ENCODE measurements at regions not wholly inside any gene's neighbourhood (a gene's known extent, or its start where the extent isn't known, plus 50 kb on each side); places are given as distances from the start of the nearest gene placed in this dataset.
"Not testable (repeated sequence)": the region's sequence is repeated elsewhere in the genome, so short reads cannot be mapped to it uniquely, and the experiment has no call there.

- no peaks in the 10 kb centered on the region for H3K79me2 ChIP-seq (ENCODE audit: low read length)
- no peaks in the 10 kb centered on the region for H3K36me3 ChIP-seq (replicated peaks; ENCODE audit: insufficient read depth, low read length)
- H3K4me1 ChIP-seq (ENCODE audit: low read length) = no peaks in the 10 kb centered on the region
- no peak for DNase-seq
- no peak overlapping the region for H2AFZ ChIP-seq (ENCODE audit: low read length)
- no peaks in the 10 kb centered on the region for H3K9me2 ChIP-seq (replicated peaks; ENCODE audit: insufficient read depth, low read length)
- H3K4me2 ChIP-seq (ENCODE audit: low read depth, low read length) = no peak overlapping the region
- no peak overlapping the region for H3K9ac ChIP-seq (ENCODE audit: low read length)
- H3K9me3 ChIP-seq (replicated peaks; ENCODE audit: insufficient read depth, low read length) = no peaks in the 10 kb centered on the region
- no peaks in the 10 kb centered on the region for H3K27me3 ChIP-seq (replicated peaks; ENCODE audit: insufficient read depth, low read length)
- no peak for TF ChIP-seq CTCF (IDR thresholded peaks at IDR 0.05; ENCODE audit: low read length)
- no peak for TF ChIP-seq EZH2 (optimal IDR thresholded peaks at IDR 0.05; ENCODE audit: low read depth, low read length)
- no peak for TF ChIP-seq EZH2phosphoT487 (IDR thresholded peaks at IDR 0.05; ENCODE audit: low read length)
- no peaks in the 10 kb centered on the region for H3F3A ChIP-seq (ENCODE audit: insufficient read depth, low read length)
- no peak overlapping the region for H3K4me3 ChIP-seq (ENCODE audit: low read length)
- no peak overlapping the region for H3K27ac ChIP-seq (ENCODE audit: low read length)
- no peaks in the 10 kb centered on the region for H4K20me1 ChIP-seq (ENCODE audit: insufficient read depth, low read length)
Observed at GRCh38 chr5:57429513-57430120, 53.0 kb downstream of the ACTBL2 start.

GRCh38 chr5:57429021-57429420 is 53.6 kb downstream of the ACTBL2 start:
- H3K9me2 ChIP-seq (replicated peaks; ENCODE audit: insufficient read depth, low read length); H3K27ac ChIP-seq (ENCODE audit: low read length); H3K27me3 ChIP-seq (replicated peaks; ENCODE audit: insufficient read depth, low read length); H3K9ac ChIP-seq (ENCODE audit: low read length); H4K20me1 ChIP-seq (ENCODE audit: insufficient read depth, low read length); H3K4me2 ChIP-seq (ENCODE audit: low read depth, low read length); H3F3A ChIP-seq (ENCODE audit: insufficient read depth, low read length); DNase-seq; H2AFZ ChIP-seq (ENCODE audit: low read length); H3K4me1 ChIP-seq (ENCODE audit: low read length); H3K79me2 ChIP-seq (ENCODE audit: low read length); H3K4me3 ChIP-seq (ENCODE audit: low read length); H3K36me3 ChIP-seq (replicated peaks; ENCODE audit: insufficient read depth, low read length); H3K9me3 ChIP-seq (replicated peaks; ENCODE audit: insufficient read depth, low read length): not testable (repeated sequence)

GRCh38 chr5:57422993-57423392 is 59.6 kb downstream of the ACTBL2 start:
- Histone ChIP-seq H4K20me1 (ENCODE audit: insufficient read depth, low read length) (no peaks in the 10 kb centered on the region), H3K4me1 (ENCODE audit: low read length) (no peaks in the 10 kb centered on the region), H3K9me3 (replicated peaks; ENCODE audit: insufficient read depth, low read length) (no peaks in the 10 kb centered on the region), H2AFZ (ENCODE audit: low read length) (no peak overlapping the region), H3F3A (ENCODE audit: insufficient read depth, low read length) (no peaks in the 10 kb centered on the region), H3K9me2 (replicated peaks; ENCODE audit: insufficient read depth, low read length) (no peaks in the 10 kb centered on the region), H3K27me3 (replicated peaks; ENCODE audit: insufficient read depth, low read length) (no peaks in the 10 kb centered on the region), H3K9ac (ENCODE audit: low read length) (no peak overlapping the region), H3K36me3 (replicated peaks; ENCODE audit: insufficient read depth, low read length) (no peaks in the 10 kb centered on the region), H3K4me3 (ENCODE audit: low read length) (no peak overlapping the region), H3K79me2 (ENCODE audit: low read length) (no peaks in the 10 kb centered on the region), H3K4me2 (ENCODE audit: low read depth, low read length) (no peak overlapping the region), H3K27ac (ENCODE audit: low read length) (no peak overlapping the region)
- TF ChIP-seq CTCF (IDR thresholded peaks at IDR 0.05; ENCODE audit: low read length) (no peak), EZH2phosphoT487 (IDR thresholded peaks at IDR 0.05; ENCODE audit: low read length) (no peak), EZH2 (optimal IDR thresholded peaks at IDR 0.05; ENCODE audit: low read depth, low read length) (no peak)
- no peak for DNase-seq

- Histone ChIP-seq H3K4me3 (ENCODE audit: low read length) (no peak overlapping the region), H3K36me3 (replicated peaks; ENCODE audit: insufficient read depth, low read length) (no peaks in the 10 kb centered on the region), H3K27ac (ENCODE audit: low read length) (no peak overlapping the region), H3F3A (ENCODE audit: insufficient read depth, low read length) (no peaks in the 10 kb centered on the region), H3K9me3 (replicated peaks; ENCODE audit: insufficient read depth, low read length) (no peaks in the 10 kb centered on the region), H3K27me3 (replicated peaks; ENCODE audit: insufficient read depth, low read length) (no peaks in the 10 kb centered on the region), H4K20me1 (ENCODE audit: insufficient read depth, low read length) (no peaks in the 10 kb centered on the region), H3K79me2 (ENCODE audit: low read length) (no peaks in the 10 kb centered on the region), H2AFZ (ENCODE audit: low read length) (no peak overlapping the region), H3K9ac (ENCODE audit: low read length) (no peak overlapping the region), H3K4me2 (ENCODE audit: low read depth, low read length) (no peak overlapping the region), H3K9me2 (replicated peaks; ENCODE audit: insufficient read depth, low read length) (no peaks in the 10 kb centered on the region), H3K4me1 (ENCODE audit: low read length) (no peaks in the 10 kb centered on the region)
- DNase-seq = no peak
- TF ChIP-seq EZH2 (optimal IDR thresholded peaks at IDR 0.05; ENCODE audit: low read depth, low read length) = no peak
- no peak for TF ChIP-seq EZH2phosphoT487 (IDR thresholded peaks at IDR 0.05; ENCODE audit: low read length)
- TF ChIP-seq CTCF (IDR thresholded peaks at IDR 0.05; ENCODE audit: low read length) = no peak
Observed at GRCh38 chr5:57422341-57422740, 60.3 kb downstream of the ACTBL2 start.

Measured in MM.1S (cell line).